ENCODE measurements at regions not wholly inside any gene's neighbourhood (a gene's known extent, or its start where the extent isn't known, plus 50 kb on each side); places are given as distances from the start of the nearest gene placed in this dataset.

- no peaks in the 10 kb centered on the region for H3K4me1 ChIP-seq
- H3K36me3 ChIP-seq: no peaks in the 10 kb centered on the region
- DNase-seq: no peak
- H3K27me3 ChIP-seq: no peaks in the 10 kb centered on the region
- intact Hi-C loops (cut with DNase I): no loop called here
- no peaks in the 10 kb centered on the region for H3K9me3 ChIP-seq
- H3K9ac ChIP-seq (ENCODE audit: low read depth in 2 of 2, low read length in 2 of 2): no peak overlapping the region
- no peak overlapping the region for H3K27ac ChIP-seq
- no peak for TF ChIP-seq CTCF (IDR thresholded peaks at IDR 0.05)
- no peak overlapping the region for H3K4me3 ChIP-seq
These were observed 705.0 kb upstream of the SEL1L start for GRCh38 chr14:82238649-82239048.

GRCh38 chr14:82239223-82239622 lies 705.6 kb upstream of the SEL1L start:
- H3K27ac ChIP-seq: no peak overlapping the region
- H3K36me3 ChIP-seq: no peaks in the 10 kb centered on the region
- no peaks in the 10 kb centered on the region for H3K9me3 ChIP-seq
- H3K9ac ChIP-seq (ENCODE audit: low read depth in 2 of 2, low read length in 2 of 2): no peak overlapping the region
- H3K4me3 ChIP-seq: no peak overlapping the region
- no peak for DNase-seq
- intact Hi-C loops (cut with DNase I): no loop called here
- no peaks in the 10 kb centered on the region for H3K27me3 ChIP-seq
- TF ChIP-seq CTCF (IDR thresholded peaks at IDR 0.05): no peak
- no peaks in the 10 kb centered on the region for H3K4me1 ChIP-seq

GRCh38 chr14:82244791-82245190 lies 711.1 kb upstream of the SEL1L start:
- no peak for TF ChIP-seq CTCF (IDR thresholded peaks at IDR 0.05)
- no peaks in the 10 kb centered on the region for H3K27me3 ChIP-seq
- intact Hi-C loops (cut with DNase I): no loop called here

GRCh38 chr14:82251494-82251893 lies 717.8 kb upstream of the SEL1L start:
- no peaks in the 10 kb centered on the region for H3K4me1 ChIP-seq
- intact Hi-C loops (cut with DNase I): no loop called here
- no peak overlapping the region for H3K9ac ChIP-seq (ENCODE audit: low read depth in 2 of 2, low read length in 2 of 2)
- no peak overlapping the region for H3K27ac ChIP-seq
- no peaks in the 10 kb centered on the region for H3K9me3 ChIP-seq
- no peaks in the 10 kb centered on the region for H3K36me3 ChIP-seq
- no peak overlapping the region for H3K4me3 ChIP-seq
- no peaks in the 10 kb centered on the region for H3K27me3 ChIP-seq
- no peak for DNase-seq
- TF ChIP-seq CTCF (IDR thresholded peaks at IDR 0.05): no peak

More at GRCh38 chr14:82244791-82245190, 711.1 kb upstream of the SEL1L start:
- Histone ChIP-seq H3K9me3 (no peaks in the 10 kb centered on the region), H3K9ac (ENCODE audit: low read depth in 2 of 2, low read length in 2 of 2) (no peak overlapping the region), H3K27ac (no peak overlapping the region), H3K4me3 (no peak overlapping the region), H3K36me3 (no peaks in the 10 kb centered on the region), H3K4me1 (no peaks in the 10 kb centered on the region)
- DNase-seq: no peak

- no peak for TF ChIP-seq CTCF (IDR thresholded peaks at IDR 0.05)
- H3K27me3 ChIP-seq: no peaks in the 10 kb centered on the region
- no peak overlapping the region for H3K27ac ChIP-seq
- no peaks in the 10 kb centered on the region for H3K36me3 ChIP-seq
- DNase-seq: no peak
- no peaks in the 10 kb centered on the region for H3K9me3 ChIP-seq
- intact Hi-C loops (cut with DNase I): no loop called here
- no peak overlapping the region for H3K9ac ChIP-seq (ENCODE audit: low read depth in 2 of 2, low read length in 2 of 2)
- no peak overlapping the region for H3K4me3 ChIP-seq
- no peaks in the 10 kb centered on the region for H3K4me1 ChIP-seq
These were observed 736.6 kb upstream of the SEL1L start for GRCh38 chr14:82270286-82270685.

- Histone ChIP-seq H3K36me3 (no peaks in the 10 kb centered on the region), H3K9ac (ENCODE audit: low read depth in 2 of 2, low read length in 2 of 2) (no peak overlapping the region), H3K27ac (no peak overlapping the region), H3K4me3 (no peak overlapping the region), H3K9me3 (no peaks in the 10 kb centered on the region), H3K27me3 (no peaks in the 10 kb centered on the region), H3K4me1 (no peaks in the 10 kb centered on the region)
- DNase-seq: no peak
- intact Hi-C loops (cut with DNase I): no loop called here
- TF ChIP-seq CTCF (IDR thresholded peaks at IDR 0.05): no peak
These were observed 765.2 kb upstream of the SEL1L start for GRCh38 chr14:82298811-82299210.
